Endothelial cell of umbilical vein (primary cell): ENCODE measurements at regions not wholly inside any gene's neighbourhood (a gene's known extent, or its start where the extent isn't known, plus 50 kb on each side); places are given as distances from the start of the nearest gene placed in this dataset.

ENCODE experiments used
- BruUV-seq: library from RNA; stranded (reverse); fragments of 400-500 nt; replicated peaks from 2 replicates; lab custom pipeline; 2021; lab: Mats Ljungman, UMichigan
- CTCF ChIA-PET: fragments of 300-600, 350-600 bp; sonication (Branson Sonifier 250); formaldehyde crosslinking; loops from one replicate; lab custom pipeline; 2021; ENCODE audit warnings: antibody characterized with exemption, inconsistent platforms; lab: Charles Lee
- POLR2A ChIA-PET: fragments of 300-600, 350-600 bp; sonication (Branson Sonifier 250); formaldehyde crosslinking; loops from one replicate; lab custom pipeline; 2021; ENCODE audit warnings: antibody characterized with exemption, inconsistent platforms; lab: Charles Lee
- DNase-seq: peaks from one replicate; pipeline ENCODE4 v3.0.0-alpha.2; 2011; ENCODE audit warnings: low read depth, low spot score
- FAIRE-seq: peaks from 2 replicates; lab custom pipeline; 2011; peaks lifted over from hg19 to GRCh38; lab: Jason Lieb, UNC
- H2AFZ ChIP-seq: 2 replicates; pipeline ENCODE4 v1.6.0; 2012; ENCODE audit warnings: low read depth, low read length, control low read depth, inconsistent platforms
- H3K27ac ChIP-seq: 2 replicates; pipeline ENCODE4 v1.5.1; 2011; ENCODE audit warnings: low read depth, mild to moderate bottlenecking, control low read depth, low read length, moderate library complexity; ENCODE audit not compliant: insufficient read depth
- H3K27me3 ChIP-seq, 2 experiments: 2 replicates each; pipeline versions ENCODE4 v1.6.0 to v1.6.1; 2011; ENCODE audit warnings: low read length in 2 of 2, mixed read lengths in 1 of 2; ENCODE audit not compliant: control insufficient read depth in 2 of 2, insufficient read depth in 2 of 2
- H3K36me3 ChIP-seq, 2 experiments: 2 replicates in 1 of 2; 3 replicates in 1 of 2; pipeline ENCODE4 v1.5.1; 2011; ENCODE audit warnings: low read length in 2 of 2, mild to moderate bottlenecking in 1 of 2, moderate library complexity in 1 of 2; ENCODE audit not compliant: control insufficient read depth in 2 of 2, insufficient read depth in 2 of 2; ENCODE audit errors: extremely low read depth in 1 of 2
- H3K4me1 ChIP-seq: 3 replicates; pipeline ENCODE4 v1.5.1; 2011; ENCODE audit warnings: mild to moderate bottlenecking, low read length; ENCODE audit not compliant: control insufficient read depth, insufficient read depth; ENCODE audit errors: extremely low read depth
- H3K4me2 ChIP-seq: 2 replicates; pipeline ENCODE4 v1.6.1; 2011; ENCODE audit warnings: low read length, control low read depth, mixed read lengths; ENCODE audit not compliant: insufficient read depth
- H3K4me3 ChIP-seq, 3 experiments: fragments of 200-600 bp in 1 of 3; sonication (generic), shearing (Covaris generic) in 1 of 3; replicated peaks in 1 of 3; 2 replicates each; pipeline ENCODE4 v1.5.1; 2011 to 2016; ENCODE audit warnings: control low read depth in 3 of 3, low read length in 3 of 3, mild to moderate bottlenecking in 2 of 3, inconsistent platforms in 1 of 3, low read depth in 1 of 3, moderate library complexity in 1 of 3; ENCODE audit not compliant: insufficient read depth in 1 of 3
- H3K79me2 ChIP-seq: 2 replicates; pipeline ENCODE4 v1.6.0; 2012; ENCODE audit warnings: low read length, inconsistent platforms; ENCODE audit not compliant: control insufficient read depth, insufficient read depth
- H3K9ac ChIP-seq: replicated peaks from 2 replicates; pipeline ENCODE3; 2011; ENCODE audit warnings: low read length, control low read depth; ENCODE audit not compliant: insufficient read depth; ENCODE audit errors: extremely low read depth
- H3K9me1 ChIP-seq: replicated peaks from 3 replicates; pipeline ENCODE4 v1.6.0; 2011; ENCODE audit warnings: mild to moderate bottlenecking, low read length; ENCODE audit not compliant: control insufficient read depth, insufficient read depth; ENCODE audit errors: extremely low read depth
- H3K9me3 ChIP-seq: replicated peaks from 2 replicates; pipeline ENCODE4 v1.5.1; 2012; ENCODE audit warnings: low read length, inconsistent platforms; ENCODE audit not compliant: control insufficient read depth, insufficient read depth
- H4K20me1 ChIP-seq: replicated peaks from 2 replicates; pipeline ENCODE3; 2011; ENCODE audit warnings: mild to moderate bottlenecking, low read length; ENCODE audit not compliant: control insufficient read depth, insufficient read depth; ENCODE audit errors: extremely low read depth
- CTCF ChIP-seq, 2 donors: IDR thresholded peaks; 1 replicate in 1 of 2; 2 replicates in 1 of 2; pipeline ENCODE4 v1.5.1; 2011; ENCODE audit warnings: low read length in 2 of 2, mild to moderate bottlenecking in 2 of 2, moderate library complexity in 2 of 2, control low read depth in 1 of 2, inconsistent platforms in 1 of 2, low read depth in 1 of 2; ENCODE audit not compliant: insufficient read depth in 1 of 2; ENCODE audit errors: extremely low read depth in 1 of 2
- EZH2 ChIP-seq: IDR thresholded peaks from 2 replicates; pipeline ENCODE4 v1.6.1; 2012; ENCODE audit warnings: borderline replicate concordance, low read depth, mild to moderate bottlenecking, moderate library complexity, low read length, inconsistent platforms; ENCODE audit not compliant: severe bottlenecking
- FOS ChIP-seq: IDR thresholded peaks from 2 replicates; pipeline ENCODE4 v1.6.1; 2011; ENCODE audit warnings: mild to moderate bottlenecking, low read length, moderate library complexity, borderline replicate concordance; ENCODE audit not compliant: insufficient read depth
- GATA2 ChIP-seq: IDR thresholded peaks from 2 replicates; pipeline ENCODE4 v1.7.0; 2011; ENCODE audit warnings: low read depth, mild to moderate bottlenecking, moderate library complexity, mixed read lengths, low read length; ENCODE audit not compliant: insufficient read length, insufficient read depth
- JUN ChIP-seq: IDR thresholded peaks from 2 replicates; pipeline ENCODE4 v1.6.1; 2011; ENCODE audit warnings: borderline replicate concordance, low read depth; ENCODE audit not compliant: insufficient read length, insufficient read depth
- MAX ChIP-seq: IDR thresholded peaks from 2 replicates; pipeline ENCODE4 v1.6.1; 2011; ENCODE audit not compliant: insufficient read depth, insufficient read length
- MYC ChIP-seq: IDR thresholded peaks from one replicate; pipeline ENCODE4 v1.6.1; 2011; ENCODE audit warnings: mild to moderate bottlenecking, low read depth, low read length
- POLR2A ChIP-seq: IDR thresholded peaks from 2 replicates; pipeline ENCODE4 v1.6.1; 2012; ENCODE audit warnings: low read depth, mild to moderate bottlenecking, control low read depth, low read length
- POLR2AphosphoS5 ChIP-seq: IDR thresholded peaks from 2 replicates; pipeline ENCODE4 v1.6.1; 2012; ENCODE audit warnings: low read depth, mild to moderate bottlenecking, control low read depth, low read length, moderate library complexity; ENCODE audit not compliant: insufficient read depth
- dilution Hi-C: fragments of 300-500 bp; cut with MboI; formaldehyde crosslinking; loops from one replicate; pipeline ENCODE4 v1.15.0; 2019; ENCODE audit warnings: low sequenced_read_pairs; ENCODE audit not compliant: extremely low pct_ligation_motif_present
- intact Hi-C: fragments of 100-400 bp; cut with micrococcal nuclease; formaldehyde crosslinking; loops from one replicate; pipeline ENCODE4 v1.10.0; 2022

GRCh38 chr1:30028283-30028682 is 695.1 kb downstream of the MATN1 start:
- intact Hi-C loops, result no loop called here
- Histone ChIP-seq H3K27ac (no peak overlapping the region), H3K4me1 (no peaks in the 10 kb centered on the region), H3K4me2 (no peak overlapping the region), H4K20me1 (no peaks in the 10 kb centered on the region), H3K4me3 (no peak overlapping the region), H3K36me3 (no peaks in the 10 kb centered on the region), H2AFZ (no peak overlapping the region), H3K79me2 (no peaks in the 10 kb centered on the region), H3K9ac (no peak overlapping the region), H3K9me3 (no peaks in the 10 kb centered on the region), H3K9me1 (no peaks in the 10 kb centered on the region), H3K27me3 (no peaks in the 10 kb centered on the region)
- no peak for TF ChIP-seq POLR2A
- TF ChIP-seq EZH2, result no peak
- TF ChIP-seq POLR2AphosphoS5, result no peak
- no peak for TF ChIP-seq FOS
- TF ChIP-seq CTCF (IDR thresholded peaks at IDR 0.05; ENCODE audit: extremely low read depth in 1 of 2, insufficient read depth in 1 of 2, low read depth in 1 of 2, low read length in 2 of 2), result no peak
- no peak for TF ChIP-seq MAX
- TF ChIP-seq MYC, result no peak
- no peak for TF ChIP-seq GATA2
- no peak for TF ChIP-seq JUN
- ChIA-PET POLR2A (no interaction called here), CTCF (no interaction called here)
- FAIRE-seq (no peak), DNase-seq (no peak)
- BruUV-seq, result no TSS peak
- dilution Hi-C loops, result no loop called here
